Coronary artery (tissue), 2 donors: ENCODE measurements at regions not wholly inside any gene's neighbourhood (a gene's known extent, or its start where the extent isn't known, plus 50 kb on each side); places are given as distances from the start of the nearest gene placed in this dataset.

Experiments
- DNase-seq: peaks from one replicate; pipeline ENCODE4 v3.0.0-alpha.2; 2017; ENCODE audit warnings: low spot score
- H3K27ac ChIP-seq, 2 donors: fragments of 200-600 bp; sonication (generic); one replicate each; pipeline ENCODE4 v1.5.1; 2016 to 2019
- H3K4me3 ChIP-seq: fragments of 200-600 bp; sonication (generic); 2 replicates; pipeline ENCODE4 v1.5.1; 2016; ENCODE audit warnings: mild to moderate bottlenecking, moderate library complexity
- TF ChIP-seq, protein P1 (sequence below): fragments of 200-600 bp; sonication (generic); IDR thresholded peaks from one replicate; pipeline ENCODE4 v1.5.1; 2019; ENCODE audit warnings: antibody characterized with exemption

- Histone ChIP-seq H3K4me3 (no peak overlapping the region), H3K27ac (no peak overlapping the region)
- TF ChIP-seq, protein P1, sequence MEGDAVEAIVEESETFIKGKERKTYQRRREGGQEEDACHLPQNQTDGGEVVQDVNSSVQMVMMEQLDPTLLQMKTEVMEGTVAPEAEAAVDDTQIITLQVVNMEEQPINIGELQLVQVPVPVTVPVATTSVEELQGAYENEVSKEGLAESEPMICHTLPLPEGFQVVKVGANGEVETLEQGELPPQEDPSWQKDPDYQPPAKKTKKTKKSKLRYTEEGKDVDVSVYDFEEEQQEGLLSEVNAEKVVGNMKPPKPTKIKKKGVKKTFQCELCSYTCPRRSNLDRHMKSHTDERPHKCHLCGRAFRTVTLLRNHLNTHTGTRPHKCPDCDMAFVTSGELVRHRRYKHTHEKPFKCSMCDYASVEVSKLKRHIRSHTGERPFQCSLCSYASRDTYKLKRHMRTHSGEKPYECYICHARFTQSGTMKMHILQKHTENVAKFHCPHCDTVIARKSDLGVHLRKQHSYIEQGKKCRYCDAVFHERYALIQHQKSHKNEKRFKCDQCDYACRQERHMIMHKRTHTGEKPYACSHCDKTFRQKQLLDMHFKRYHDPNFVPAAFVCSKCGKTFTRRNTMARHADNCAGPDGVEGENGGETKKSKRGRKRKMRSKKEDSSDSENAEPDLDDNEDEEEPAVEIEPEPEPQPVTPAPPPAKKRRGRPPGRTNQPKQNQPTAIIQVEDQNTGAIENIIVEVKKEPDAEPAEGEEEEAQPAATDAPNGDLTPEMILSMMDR, result no peak
- DNase-seq, result no peak
Observed at GRCh38 chr5:135635451-135635850, 56.7 kb upstream of the CXCL14 start.

- Histone ChIP-seq H3K4me3 (no peak overlapping the region), H3K27ac (no peak overlapping the region)
- TF ChIP-seq, protein P1, result no peak
- no peak for DNase-seq
Observed at GRCh38 chr5:135632798-135633197, 54.0 kb upstream of the CXCL14 start.

- Histone ChIP-seq H3K27ac (no peak overlapping the region), H3K4me3 (no peak overlapping the region)
- TF ChIP-seq, protein P1, result no peak
- no peak for DNase-seq
Observed at GRCh38 chr5:135631391-135631790, 52.6 kb upstream of the CXCL14 start.

DNA sequence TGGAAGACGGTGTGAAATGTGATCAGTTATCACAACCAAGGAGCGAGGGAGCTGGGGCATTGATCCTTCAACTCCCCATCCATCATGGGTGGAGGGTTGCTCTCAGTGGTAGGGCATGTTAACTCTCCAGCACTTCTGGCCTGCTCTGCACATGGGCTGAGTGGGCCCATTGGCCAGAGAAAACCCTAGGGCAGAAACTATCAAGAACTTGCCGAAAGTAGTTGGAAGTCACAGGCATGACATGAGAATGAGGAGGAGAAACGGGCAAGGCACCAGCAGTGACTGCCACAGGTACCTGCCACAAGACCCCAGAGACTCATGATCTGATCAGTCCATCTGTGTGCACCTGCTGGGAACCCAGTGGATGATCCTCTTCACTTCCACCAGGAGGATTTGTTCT is 50.9 kb upstream of the CXCL14 start:
- TF ChIP-seq, protein P1, result no peak
- Histone ChIP-seq H3K4me3 (no peak overlapping the region), H3K27ac (no peak overlapping the region)
- DNase-seq, result no peak

DNA sequence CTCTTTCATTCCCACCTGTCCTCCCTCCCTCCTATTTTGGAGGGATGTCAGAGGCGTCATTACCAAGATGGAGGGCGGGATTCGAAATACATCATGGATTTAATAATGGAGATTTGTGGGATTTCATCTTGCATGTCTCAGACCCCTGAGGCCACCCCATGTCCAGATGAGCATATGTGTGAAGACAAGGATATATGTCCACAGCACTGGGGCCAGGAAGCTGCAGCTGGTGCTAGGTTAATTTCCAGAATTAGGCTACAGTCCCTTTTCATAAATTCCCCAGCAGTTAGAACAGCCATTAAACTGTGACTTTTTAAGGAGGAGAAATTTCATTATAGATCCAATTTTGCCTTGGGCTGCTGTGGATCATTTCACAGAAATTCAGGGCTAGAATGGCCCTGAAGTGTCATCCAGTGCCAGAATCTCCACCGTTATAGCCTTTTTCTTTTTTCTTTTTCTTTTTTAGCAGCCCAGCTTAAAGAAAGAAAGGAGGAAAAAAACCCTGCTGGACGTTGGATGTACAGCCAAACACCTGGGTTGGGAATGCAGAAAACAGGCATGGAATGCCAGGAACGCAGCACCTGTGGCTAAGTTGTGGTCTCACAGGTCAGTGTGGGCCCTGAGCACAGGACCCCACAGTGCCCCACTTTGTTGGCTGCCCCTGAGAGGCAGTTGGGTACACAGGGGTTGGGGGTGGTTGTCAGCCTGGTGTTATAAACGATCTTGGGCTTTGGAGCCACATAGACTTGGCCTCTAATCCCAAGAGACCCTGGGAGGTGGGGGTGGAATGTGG is 50.2 kb upstream of the CXCL14 start:
- Histone ChIP-seq H3K4me3 (no peak overlapping the region), H3K27ac (no peak overlapping the region)
- TF ChIP-seq, protein P1, result no peak
- DNase-seq, result no peak
